ENCODE measurements at regions not wholly inside any gene's neighbourhood (a gene's known extent, or its start where the extent isn't known, plus 50 kb on each side); places are given as distances from the start of the nearest gene placed in this dataset.
"Not testable (repeated sequence)": the region's sequence is repeated elsewhere in the genome, so short reads cannot be mapped to it uniquely, and the experiment has no call there.

DNA sequence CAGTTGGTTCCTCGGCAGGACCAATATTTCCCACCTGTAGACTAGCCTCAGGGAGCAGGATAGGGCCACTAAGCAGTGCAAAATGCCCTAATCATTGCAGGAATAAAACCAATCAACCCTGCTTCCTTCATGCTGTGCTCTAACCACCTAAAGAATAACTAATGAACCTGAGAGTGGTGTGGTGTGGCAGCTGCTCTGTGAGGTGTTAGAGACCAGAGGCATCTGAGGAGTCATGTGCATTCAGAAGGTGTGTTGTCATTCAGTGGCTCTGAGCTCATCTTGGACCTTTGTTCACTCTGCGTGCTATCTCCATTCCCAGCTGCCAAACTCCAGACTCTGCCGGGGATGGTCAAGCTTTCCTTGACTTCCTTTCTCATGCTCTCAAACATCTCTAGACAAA lies 136.7 kb upstream of the EGLN3 start:
- DNase-seq = no peak

DNA sequence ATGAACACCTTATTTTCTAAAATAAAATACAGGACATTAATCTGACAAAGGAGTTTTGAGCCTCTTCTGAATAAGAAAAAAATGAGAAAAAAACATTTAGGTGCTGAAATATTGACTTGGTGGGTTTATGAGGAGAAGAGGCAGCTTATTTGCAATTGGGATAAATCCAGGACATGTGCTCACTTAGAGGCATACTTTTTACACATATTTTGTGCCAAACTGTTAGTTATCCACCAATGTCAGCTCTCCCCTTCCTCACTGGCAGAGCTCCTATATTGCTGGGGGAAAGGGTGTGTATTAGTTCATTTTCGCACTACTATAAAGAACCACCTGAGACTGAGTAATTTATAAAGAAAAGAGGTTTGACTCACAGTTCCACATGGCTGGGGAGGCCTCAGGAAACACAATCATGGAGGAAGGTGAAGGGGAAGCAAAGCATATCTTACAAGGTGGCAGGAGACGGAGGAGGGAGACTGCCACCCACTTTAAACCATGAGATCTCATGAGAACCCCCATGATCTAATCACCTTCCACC lies 135.4 kb upstream of the EGLN3 start:
- DNase-seq = no peak

DNA sequence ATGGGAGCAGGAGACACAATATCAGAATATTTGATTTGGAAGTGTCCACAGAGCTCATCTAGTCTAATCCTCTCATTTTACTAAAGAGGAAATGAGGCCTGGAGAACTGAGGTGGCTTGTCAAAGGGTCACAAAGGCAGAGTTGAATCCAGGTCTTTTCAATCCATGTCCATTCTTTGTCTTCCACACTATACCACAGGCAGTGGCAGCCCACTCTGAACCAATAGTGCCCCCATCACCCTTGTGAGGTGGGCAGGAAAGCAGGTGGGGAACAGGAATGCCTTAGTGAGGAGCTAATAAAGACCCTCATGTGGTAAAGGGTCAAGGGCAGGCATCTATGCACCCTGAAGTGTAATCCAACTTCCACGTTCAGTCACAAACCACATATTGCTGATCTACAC lies 134.8 kb upstream of the EGLN3 start:
- no peak for DNase-seq

DNA sequence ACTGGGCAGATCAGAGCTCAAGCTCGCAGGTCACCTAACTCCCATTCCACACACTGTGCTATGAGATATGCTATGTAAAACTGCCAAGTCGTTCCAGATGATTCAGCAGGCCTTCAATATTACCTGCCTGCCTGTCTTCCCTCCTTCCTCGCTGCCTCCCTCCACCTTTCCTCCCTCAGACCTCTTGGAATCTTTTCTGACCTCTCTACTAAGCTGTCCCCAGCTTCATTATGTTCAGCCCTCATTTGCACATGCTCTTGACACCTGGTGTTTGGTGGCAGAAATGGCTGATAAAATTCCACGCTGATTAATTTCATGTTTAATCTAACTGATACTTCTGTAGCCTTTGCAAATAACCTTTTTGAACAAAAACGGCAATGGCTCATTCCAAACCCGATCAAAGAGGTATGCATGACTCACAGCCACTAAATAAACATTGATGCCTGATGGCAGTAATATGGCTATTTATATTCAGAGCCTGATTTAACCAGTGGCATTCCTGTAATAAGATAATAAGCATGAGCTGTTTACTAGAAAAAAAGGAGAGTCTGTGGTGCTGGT lies 130.8 kb upstream of the EGLN3 start:
- DNase-seq = no peak

DNA sequence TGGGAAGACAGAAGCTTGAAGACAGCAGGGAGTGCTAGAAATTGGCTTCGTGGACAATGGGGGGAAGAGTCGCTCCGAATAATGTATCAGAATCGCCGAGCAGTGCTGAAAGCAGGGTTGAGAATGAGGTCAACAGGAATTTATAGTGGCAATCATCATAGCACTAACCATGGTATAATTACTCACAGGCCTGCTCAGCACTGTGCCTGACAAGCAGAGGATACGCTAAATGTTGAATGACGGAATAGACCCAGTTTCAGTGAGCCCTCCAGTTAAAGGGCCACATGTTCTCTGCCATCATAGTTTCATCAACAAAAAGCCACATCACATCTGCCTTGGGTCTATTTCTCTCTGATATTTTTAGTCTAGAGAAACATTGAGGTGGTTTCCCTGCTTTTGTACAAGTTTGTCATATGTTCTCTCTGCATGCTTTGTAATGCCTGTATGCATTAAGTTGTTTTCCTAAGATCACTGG lies 130.3 kb upstream of the EGLN3 start:
- no peak for DNase-seq

DNA sequence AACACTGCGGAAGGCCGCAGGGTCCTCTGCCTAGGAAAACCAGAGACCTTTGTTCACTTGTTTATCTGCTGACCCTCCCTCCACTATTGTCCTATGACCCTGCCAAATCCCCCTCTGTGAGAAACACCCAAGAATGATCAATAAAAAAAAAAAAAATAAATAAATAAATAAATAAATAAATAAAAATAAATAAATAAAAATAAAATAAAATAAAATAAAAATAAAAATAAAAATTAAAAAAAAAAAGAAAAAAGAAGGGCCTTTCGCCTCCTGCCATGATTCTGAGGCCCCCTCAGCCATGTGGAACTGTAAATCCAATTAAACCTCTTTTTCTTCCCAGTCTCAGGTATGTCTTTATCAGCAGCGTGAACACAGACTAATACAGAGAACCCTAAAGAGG lies 128.8 kb upstream of the EGLN3 start:
- not testable (repeated sequence) for DNase-seq

DNA sequence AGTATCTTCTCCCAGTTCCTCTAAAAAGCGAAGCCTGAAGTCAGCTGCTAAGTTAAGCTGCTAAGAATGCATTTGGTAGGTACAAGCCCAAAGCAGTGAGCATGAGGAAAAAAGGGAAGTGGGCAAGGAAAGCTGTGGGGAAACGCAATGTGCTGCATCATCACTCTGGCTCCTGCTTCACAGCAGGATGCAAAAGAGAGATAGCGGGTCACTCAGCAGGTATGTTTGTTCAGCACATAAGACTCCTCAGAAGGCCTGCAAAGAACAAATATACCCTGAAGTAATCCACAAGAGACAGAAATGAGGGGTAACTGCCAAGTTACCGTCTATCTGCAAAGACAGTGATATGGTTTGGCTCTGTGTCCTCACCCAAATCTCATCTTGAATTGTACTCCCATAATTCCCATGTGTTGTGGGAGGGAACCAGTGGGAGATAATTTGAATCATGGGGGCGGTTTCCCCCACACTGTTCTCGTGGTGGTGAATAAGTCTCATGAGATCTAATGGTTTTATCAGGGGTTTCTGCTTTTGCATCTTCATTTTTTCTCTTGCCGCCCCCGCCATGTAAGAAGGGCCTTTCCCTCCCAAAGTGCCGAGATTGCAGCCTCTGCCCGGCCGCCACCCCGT lies 127.4 kb upstream of the EGLN3 start:
- DNase-seq = no peak

DNA sequence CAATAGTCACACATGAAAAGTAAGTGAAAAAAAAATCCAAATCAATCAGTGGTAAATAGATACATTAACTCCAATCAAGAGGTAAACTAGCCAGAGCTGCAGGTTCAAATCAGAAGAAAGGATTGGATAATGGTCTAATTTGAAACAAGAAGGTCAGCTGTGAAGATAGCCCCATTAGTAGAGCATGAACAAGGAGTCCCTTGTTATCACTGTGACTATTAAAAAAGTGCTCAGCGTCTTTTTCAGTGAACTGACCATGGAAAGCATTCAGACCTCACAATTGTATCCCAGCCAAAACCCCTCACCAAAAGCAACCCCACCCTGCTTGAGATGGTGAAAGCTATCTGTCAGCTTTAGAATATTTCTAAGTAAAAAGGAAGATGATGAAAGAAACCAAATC lies 125.0 kb upstream of the EGLN3 start:
- no peak for DNase-seq

DNA sequence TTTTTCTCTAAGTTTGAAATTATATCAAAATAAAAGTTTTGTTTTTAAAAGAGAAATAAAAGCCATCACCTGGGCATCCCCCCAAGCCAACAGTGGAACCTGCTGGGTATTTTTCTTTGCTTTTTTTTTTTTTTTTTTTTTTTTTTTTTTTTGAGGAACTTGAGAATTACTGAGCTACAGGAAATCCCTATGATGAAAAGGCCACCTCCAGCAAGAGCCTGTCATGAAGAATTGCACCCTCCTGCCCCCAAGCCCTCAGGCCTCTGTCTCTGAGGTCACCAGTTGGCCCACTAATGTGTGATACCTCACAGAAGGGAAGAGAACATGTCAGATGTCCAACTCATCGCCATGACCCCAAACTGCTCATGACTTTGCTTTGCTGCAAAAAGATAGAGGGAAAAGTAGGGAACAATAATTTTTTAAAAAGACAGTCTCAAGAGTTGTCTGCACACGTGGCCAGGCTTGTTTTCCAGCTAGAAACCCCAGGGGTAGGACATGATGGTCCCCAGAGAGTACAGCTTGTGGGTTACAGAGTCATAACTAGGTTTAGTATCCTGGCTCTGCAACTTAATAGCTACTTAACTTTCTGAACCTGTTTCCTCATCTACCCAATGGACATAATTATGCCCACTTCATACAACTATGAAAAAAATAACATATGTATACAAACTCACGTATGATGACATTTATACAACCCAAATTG lies 124.3 kb upstream of the EGLN3 start:
- DNase-seq = no peak

DNA sequence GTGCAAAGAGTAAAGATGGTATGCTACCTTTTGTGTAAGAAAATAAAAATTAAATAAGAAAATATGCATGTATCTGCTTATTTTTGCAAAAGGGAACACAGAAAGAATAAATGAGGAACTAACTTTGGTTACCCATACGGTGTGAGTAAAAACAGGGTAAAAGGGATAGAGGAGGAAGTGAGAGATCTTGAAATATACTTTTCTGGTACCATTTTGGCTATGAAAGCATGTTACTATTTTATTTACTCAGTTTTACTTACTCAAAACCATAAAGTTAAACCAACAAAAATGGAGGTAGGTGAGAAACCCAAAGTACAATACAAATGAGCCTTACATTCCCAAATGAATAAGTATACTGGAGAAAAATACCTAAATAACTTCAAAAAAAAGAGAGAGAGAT lies 122.0 kb upstream of the EGLN3 start:
- DNase-seq = no peak

DNA sequence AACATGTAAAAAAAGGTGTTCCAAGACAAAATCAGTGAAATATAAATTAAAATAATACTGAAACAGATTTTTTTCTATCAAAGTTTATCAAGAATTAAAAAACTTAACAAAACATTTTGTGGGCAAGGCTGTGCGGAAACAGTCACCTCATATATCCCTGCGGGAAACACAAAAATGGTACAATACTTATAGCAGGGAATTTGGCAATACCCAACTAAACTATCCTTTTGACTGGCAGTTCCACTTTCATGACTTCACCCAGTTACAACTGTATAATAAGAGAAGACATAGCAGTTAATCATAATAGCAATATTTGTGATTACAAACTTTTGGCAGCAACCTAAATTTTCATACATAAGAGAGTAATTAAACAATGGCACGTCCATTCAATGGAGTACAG lies 121.5 kb upstream of the EGLN3 start:
- DNase-seq = no peak

DNA sequence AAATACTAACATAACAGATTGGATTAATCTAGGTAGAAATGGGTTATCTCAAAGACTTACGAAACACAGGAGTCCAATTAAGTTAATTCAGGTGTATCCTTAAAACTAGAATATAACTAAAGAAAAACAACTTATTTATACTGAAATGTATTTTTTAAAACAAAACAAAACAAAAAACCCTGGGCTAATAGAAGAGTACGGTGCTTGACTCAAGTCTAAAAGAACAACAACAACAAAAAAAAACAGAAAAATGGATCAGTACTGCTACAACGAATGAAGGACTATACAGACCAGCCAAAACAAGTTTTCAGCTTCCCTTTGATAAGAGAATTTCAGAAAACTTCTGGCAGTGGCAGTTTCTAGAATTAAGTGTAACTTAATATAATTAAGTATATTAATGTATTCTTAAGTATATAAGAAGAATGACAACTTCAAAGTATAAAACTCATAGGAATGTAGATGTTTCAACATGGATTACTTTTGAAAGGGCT lies 120.1 kb upstream of the EGLN3 start:
- no peak for DNase-seq

DNA sequence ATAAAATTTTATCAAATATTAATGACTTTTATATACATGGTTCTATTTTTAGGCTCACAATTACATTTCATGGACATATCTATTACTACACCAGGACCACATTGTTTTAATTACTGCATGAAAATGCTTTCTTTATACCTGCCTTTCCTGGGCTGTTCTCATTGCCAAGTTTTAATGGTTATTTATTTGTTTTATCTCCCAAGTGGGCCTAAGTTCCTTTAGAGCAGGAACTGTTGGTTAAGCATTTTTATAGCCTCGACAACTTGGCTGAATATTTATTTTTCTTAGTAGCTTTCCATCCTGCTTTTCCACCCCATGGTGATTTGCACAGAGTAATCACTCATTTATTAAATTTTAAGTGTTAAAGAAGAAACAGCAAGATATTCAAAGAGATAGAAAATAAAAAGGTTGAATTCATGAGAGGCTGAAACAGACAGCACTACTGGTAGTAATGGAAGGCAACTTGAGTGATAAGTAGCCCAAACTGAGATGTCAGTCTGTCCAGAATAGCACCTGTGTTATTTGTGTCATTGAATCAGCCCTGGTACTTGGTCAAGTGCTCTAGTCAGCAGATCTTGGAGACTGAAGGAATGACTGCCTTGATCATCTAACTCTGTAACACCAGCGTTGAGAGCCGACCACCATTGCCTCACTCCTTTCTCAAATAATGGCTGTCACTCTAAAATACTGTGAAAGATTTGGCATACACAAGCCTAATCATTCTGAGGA lies 119.1 kb upstream of the EGLN3 start:
- no peak for DNase-seq

DNA sequence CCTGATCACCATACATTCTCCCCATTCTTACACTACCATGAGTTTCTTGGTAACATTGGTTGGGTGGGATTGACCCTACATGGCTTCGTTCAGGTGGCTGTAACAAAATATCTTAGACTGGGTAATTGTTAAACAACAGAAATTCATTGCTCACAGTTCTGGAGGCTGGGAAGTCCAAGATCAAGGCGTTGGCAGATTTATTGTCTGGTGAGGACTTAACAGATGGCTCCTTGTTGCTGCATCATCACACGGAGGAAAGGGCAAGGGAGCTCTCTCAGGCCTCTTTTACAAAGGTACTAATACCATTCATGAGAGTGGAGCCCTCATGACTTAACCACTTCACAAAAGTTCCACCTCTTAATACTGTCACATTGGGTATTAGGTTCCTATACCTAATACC lies 116.7 kb upstream of the EGLN3 start:
- DNase-seq = no peak

DNA sequence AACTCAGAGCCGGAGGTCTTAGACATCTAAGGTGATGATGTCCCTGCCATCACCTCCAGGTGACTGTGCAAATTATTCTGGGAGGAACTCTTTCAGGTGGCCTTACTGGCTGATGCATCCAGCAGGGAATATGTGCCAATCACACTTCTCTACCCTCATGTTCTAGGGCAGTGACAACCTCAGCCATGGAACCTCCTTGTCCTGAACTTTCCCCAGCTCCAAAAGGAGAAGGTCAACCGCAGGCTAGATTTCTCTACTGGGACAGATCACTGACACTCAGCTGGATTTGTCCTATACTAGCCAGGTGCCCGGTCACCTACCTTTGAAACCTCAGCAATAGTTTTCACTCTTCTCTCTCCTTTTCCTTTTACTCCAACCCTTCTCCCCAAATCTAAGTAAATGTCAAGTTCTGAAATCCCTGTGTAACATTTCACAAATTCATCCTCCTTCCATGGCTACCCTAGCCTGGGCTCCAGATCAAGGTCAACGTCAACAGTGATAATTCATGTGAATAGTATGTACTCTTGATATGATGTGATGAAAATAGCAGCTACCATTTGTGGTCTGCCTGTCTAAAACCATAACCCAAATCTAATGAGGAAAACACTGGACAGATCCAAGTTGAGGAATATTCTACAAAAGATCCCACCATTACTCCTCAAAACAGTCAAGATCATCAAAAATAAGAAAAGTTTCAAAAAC lies 115.0 kb upstream of the EGLN3 start:
- DNase-seq = no peak

DNA sequence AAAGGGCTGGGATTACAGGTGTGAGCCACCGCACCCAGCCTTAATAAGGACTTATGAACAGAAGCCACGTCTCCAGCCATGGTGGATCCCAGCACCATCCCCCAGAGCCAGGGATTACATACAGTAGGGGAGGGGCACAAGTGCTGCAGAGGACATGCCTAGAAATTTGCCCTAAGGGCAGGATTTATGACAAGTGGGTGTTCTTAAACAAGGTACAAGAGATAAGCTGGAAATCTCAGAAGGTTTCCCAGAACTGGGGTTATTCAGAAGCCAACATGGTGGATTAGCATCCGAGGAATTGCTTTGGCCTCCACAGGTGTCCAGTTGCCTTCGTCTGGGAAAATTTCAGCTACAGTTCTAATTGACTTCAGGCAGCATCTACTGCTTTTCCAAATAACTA lies 114.4 kb upstream of the EGLN3 start:
- no peak for DNase-seq

DNA sequence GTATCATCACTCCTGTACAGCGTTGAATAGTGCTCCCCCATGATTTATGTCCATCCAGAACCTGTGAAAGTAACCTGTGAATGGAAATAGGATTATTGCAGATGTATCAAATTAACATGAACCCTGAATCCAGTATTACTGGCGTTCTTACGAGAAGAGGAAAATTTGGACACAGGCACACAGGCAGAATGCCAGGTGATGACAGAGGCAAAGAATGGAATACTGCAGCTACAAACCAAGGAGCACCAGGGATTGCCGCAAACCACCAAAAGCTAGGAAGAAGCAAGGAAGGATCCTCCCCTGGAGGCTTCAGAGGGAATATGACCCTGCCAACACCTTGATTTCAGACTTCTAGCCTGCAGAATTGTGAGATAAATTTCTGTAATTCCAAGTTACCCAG lies 113.5 kb upstream of the EGLN3 start:
- DNase-seq = no peak

DNA sequence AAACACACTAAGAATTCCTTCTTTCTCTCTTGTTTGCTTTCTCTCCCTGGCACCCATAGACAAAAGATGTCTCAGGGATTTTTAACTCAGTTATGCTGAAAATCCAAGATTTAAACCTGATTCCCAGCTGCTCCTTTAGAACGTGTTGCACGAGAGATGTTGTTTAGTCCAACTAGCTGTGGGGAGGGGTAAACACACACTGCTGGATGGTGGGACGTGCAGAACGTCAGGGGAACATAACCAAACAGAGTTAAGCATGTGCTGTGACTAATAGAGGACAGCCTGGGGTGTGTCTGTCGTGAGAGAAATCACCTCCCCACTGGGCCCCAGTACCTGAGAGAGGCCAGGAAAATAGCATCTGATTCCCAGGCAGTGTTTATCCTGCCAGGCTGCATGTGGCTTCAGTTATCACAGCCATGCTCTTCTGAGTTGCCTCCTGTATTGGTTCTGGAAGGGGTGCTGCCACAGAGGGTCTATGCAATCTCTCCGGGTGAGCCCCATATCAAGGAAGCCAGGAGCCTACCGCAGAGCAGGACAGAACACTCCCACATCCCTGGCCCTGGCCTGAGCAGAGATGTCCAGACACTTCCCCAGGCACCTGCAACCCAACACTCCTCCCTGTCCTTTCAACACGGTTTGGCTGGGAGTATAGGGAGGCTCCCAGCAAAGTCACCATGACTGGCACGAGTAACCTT lies 112.7 kb upstream of the EGLN3 start:
- DNase-seq = no peak

DNA sequence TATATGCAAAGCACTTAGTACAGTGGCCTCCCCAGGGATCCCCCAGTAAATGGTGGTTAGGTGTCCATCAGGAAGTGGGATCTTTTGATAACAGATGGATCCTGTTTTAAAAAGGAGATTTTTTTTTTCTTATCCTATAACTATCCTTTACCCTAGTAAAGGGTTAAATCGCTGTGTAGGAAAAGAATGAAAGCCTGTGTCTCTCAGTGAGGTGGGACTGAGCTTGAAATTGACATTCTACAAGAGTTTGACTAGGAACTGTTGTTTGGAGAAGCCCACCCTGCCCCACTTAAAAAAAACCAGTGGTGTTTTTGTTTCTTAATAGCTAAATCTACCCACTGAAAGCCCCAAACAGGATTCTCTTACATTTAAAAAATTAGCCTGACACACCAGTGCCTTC lies 112.2 kb upstream of the EGLN3 start:
- no peak for DNase-seq

DNA sequence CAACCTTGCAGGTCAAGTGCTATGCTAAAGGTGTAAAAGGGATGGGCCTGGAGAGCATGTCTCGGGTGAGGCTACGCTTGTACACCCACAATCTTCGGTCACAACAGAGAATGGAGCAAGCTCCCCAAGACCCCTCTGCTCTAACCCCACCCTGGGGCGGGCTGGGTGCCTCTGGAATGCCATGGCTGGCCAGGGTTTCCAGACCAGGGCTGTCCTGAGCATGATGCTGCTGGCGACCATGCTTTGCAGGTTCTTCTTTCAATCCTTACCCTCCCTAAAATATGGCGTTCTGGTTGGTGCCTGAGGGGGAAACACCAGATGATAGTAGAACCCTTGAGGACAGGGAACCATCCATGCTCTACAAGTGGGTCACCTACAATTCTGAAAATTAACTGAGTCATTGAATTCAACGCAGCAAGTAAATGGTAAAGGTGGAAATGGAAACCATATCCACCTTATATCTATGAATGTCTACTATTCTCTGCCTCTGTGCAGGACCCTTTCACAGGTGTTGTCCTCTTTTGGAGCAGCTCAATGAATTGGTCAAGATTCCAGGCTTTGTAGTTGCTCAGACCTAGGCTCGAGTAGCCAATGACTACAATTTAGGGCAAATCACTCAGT lies 111.6 kb upstream of the EGLN3 start:
- no peak for DNase-seq

DNA sequence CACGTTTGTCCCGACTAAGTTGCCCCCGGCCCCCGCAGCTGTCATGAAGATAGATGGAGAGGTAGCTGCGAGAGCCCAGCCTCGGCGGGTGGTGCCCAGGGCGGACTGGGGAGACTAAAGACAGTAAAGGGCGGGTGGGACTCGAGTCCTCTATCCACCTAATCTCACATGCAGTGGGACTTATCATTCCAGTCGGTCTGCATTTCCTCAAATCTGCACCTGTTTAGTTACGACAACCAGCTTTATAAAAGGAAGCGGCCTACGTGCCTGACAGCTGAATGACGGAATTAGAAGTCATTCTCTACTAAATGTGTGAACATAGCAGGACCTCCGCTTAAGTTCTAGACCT lies 109.8 kb upstream of the EGLN3 start:
- DNase-seq = no peak
